PFSK-1 (cell line): ENCODE measurements at regions not wholly inside any gene's neighbourhood (a gene's known extent, or its start where the extent isn't known, plus 50 kb on each side); places are given as distances from the start of the nearest gene placed in this dataset.

Experiments
- FOXP2 ChIP-seq: optimal IDR thresholded peaks from 2 replicates; pipeline ENCODE3; 2011; ENCODE audit warnings: borderline replicate concordance, control low read depth, inconsistent platforms; ENCODE audit not compliant: insufficient read depth; ENCODE audit errors: extremely low read length, extremely low read depth
- POLR2AphosphoS5 ChIP-seq: IDR thresholded peaks from 2 replicates; pipeline ENCODE4 v1.6.1; 2012; ENCODE audit warnings: low read depth, mild to moderate bottlenecking, control low read depth, low read length, moderate library complexity
- SIN3A ChIP-seq: IDR thresholded peaks from 2 replicates; pipeline ENCODE4 v1.6.1; 2012; ENCODE audit warnings: mild to moderate bottlenecking, low read length, moderate library complexity, borderline replicate concordance; ENCODE audit not compliant: insufficient read depth
- TAF1 ChIP-seq: IDR thresholded peaks from 2 replicates; pipeline ENCODE4 v1.6.1; 2012; ENCODE audit warnings: low read length, control low read depth, borderline replicate concordance; ENCODE audit not compliant: insufficient read depth
- TF ChIP-seq, protein P1 (sequence below), 2 experiments: IDR thresholded peaks; 2 replicates each; pipeline versions ENCODE4 v1.6.1 to v1.8.0; 2011 to 2012; ENCODE audit warnings: low read depth in 2 of 2, low read length in 2 of 2, control low read depth in 1 of 2, inconsistent platforms in 1 of 2, mild to moderate bottlenecking in 1 of 2, moderate library complexity in 1 of 2; ENCODE audit not compliant: insufficient read depth in 1 of 2

DNA sequence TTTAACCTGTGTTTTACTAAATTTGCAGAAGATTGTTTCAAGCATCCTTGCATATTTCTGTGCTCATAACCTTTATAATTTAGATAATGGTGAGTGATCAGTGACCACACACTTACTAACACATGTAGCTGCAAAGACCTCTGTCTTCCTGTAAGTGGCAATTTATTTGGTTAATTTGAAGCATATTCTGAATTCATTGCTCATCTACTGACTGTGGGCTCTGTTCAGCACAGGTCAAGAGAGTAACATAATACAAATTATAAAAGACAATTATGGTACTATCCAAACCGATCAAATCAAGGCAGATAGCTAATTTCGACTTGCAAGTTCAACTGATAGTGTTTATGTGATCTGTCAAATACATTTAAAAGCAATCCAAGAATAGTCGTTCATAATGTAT, 223.9 kb upstream of the FAM98A start:
- TF ChIP-seq SIN3A (no peak), POLR2AphosphoS5 (no peak)

- no peak for TF ChIP-seq FOXP2
Measured at GRCh38 chr2:33812707-33813106, 213.6 kb upstream of the FAM98A start.

GRCh38 chr2:33810046-33810835, 211.1 kb upstream of the FAM98A start:
- TF ChIP-seq TAF1 (no peak), POLR2AphosphoS5 (no peak), FOXP2 (no peak)
- TF ChIP-seq, protein P1, sequence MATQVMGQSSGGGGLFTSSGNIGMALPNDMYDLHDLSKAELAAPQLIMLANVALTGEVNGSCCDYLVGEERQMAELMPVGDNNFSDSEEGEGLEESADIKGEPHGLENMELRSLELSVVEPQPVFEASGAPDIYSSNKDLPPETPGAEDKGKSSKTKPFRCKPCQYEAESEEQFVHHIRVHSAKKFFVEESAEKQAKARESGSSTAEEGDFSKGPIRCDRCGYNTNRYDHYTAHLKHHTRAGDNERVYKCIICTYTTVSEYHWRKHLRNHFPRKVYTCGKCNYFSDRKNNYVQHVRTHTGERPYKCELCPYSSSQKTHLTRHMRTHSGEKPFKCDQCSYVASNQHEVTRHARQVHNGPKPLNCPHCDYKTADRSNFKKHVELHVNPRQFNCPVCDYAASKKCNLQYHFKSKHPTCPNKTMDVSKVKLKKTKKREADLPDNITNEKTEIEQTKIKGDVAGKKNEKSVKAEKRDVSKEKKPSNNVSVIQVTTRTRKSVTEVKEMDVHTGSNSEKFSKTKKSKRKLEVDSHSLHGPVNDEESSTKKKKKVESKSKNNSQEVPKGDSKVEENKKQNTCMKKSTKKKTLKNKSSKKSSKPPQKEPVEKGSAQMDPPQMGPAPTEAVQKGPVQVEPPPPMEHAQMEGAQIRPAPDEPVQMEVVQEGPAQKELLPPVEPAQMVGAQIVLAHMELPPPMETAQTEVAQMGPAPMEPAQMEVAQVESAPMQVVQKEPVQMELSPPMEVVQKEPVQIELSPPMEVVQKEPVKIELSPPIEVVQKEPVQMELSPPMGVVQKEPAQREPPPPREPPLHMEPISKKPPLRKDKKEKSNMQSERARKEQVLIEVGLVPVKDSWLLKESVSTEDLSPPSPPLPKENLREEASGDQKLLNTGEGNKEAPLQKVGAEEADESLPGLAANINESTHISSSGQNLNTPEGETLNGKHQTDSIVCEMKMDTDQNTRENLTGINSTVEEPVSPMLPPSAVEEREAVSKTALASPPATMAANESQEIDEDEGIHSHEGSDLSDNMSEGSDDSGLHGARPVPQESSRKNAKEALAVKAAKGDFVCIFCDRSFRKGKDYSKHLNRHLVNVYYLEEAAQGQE (IDR thresholded peaks at IDR 0.05; ENCODE audit: insufficient read depth in 1 of 2, low read depth in 2 of 2, low read length in 2 of 2): 0 out of 4 replicates have a peak, but pooled peaks of 1 of the 2 experiments have one; percentile 11

DNA sequence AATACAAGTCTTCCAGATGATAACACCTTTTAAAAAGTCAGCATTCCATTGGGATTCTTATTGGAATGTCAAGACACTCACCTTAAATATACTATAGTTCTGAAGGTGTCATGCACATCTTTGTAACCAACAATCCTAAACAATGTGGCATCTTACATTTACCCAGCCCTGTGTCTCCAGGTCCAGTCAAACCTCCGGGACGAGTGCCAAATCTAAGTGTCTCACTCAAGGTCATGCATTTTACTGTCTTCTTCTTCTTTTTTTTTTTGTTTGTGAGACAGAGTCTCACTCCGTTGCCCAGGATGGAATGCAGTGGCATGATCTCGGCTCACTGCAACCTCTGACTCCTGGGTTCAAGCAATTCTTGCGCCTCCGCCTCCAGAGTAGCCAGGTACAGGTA, 206.9 kb upstream of the FAM98A start:
- TF ChIP-seq, protein P1 (IDR thresholded peaks at IDR 0.05; ENCODE audit: insufficient read depth in 1 of 2, low read depth in 2 of 2, low read length in 2 of 2): no peak
- TF ChIP-seq POLR2AphosphoS5 (no peak), SIN3A (no peak), FOXP2 (no peak), TAF1 (no peak)

DNA sequence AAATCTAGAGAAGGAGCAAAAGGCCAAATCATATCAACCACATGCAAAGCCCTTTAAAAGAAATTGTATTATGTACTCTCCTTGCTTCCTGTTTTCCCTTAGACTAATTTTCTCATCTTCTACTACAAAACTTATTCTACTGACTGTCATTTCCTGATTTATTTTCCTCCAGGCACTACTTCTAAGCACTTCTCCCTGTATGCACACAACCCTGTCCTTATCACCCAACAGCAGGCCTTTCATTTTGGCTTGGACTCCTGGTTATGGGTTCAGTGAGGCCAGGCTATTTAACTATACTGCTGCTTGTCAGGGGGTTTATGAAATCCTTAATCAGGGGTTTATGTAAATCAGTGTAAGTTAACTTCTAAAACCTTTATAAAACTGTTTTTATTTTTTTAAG, 205.1 kb upstream of the FAM98A start:
- TF ChIP-seq SIN3A: no peak
- no peak for TF ChIP-seq POLR2AphosphoS5
- TF ChIP-seq, protein P1 (IDR thresholded peaks at IDR 0.05; ENCODE audit: insufficient read depth in 1 of 2, low read depth in 2 of 2, low read length in 2 of 2): no peak
- TF ChIP-seq FOXP2: no peak
- no peak for TF ChIP-seq TAF1

DNA sequence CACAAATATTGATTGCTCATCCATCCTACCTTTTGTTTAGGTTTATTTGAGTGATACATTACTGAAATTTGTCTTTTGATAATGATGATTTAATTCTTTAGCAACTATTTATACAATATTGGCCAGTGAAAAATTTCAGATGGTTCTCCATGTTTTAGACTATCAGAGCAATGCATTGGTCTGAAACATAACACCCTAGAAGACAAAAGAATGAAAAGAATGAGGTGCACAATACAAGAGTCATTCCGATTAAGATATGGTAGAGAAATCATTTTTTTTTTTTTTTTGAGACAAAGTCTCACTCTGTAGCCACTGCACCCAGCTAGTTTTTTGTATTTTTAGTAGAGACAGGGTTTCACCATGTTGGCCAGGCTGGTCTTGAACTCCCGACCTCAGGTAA, 197.4 kb upstream of the FAM98A start:
- TF ChIP-seq SIN3A: no peak
- TF ChIP-seq, protein P1 (IDR thresholded peaks at IDR 0.05; ENCODE audit: insufficient read depth in 1 of 2, low read depth in 2 of 2, low read length in 2 of 2): no peak
- no peak for TF ChIP-seq POLR2AphosphoS5
- no peak for TF ChIP-seq FOXP2
- no peak for TF ChIP-seq TAF1
